Esophagus muscularis mucosa (tissue), 4 donors: ENCODE measurements at regions not wholly inside any gene's neighbourhood (a gene's known extent, or its start where the extent isn't known, plus 50 kb on each side); places are given as distances from the start of the nearest gene placed in this dataset.
A peak's percentile ranks its signal among the peaks of the same experiment; 100 is the strongest.

Experiments
- DNase-seq: peaks from one replicate; pipeline ENCODE4 v3.0.0-alpha.2; 2017; ENCODE audit errors: extremely low spot score
- H3K27ac ChIP-seq, 4 donors: fragments of 200-600 bp; sonication (generic); replicated peaks in 1 of 4; 1 replicate in 3 of 4; 2 replicates in 1 of 4; pipeline ENCODE4 v1.5.1; 2016 to 2019; ENCODE audit warnings: mild to moderate bottlenecking in 1 of 4
- H3K27me3 ChIP-seq, 4 donors: fragments of 200-600 bp; sonication (generic); one replicate each; pipeline versions ENCODE4 v1.5.1 to v1.6.0; 2016 to 2019
- H3K36me3 ChIP-seq, 4 donors: fragments of 200-600 bp; sonication (generic); one replicate each; pipeline ENCODE4 v1.5.1; 2016 to 2019
- H3K4me1 ChIP-seq, 4 donors: fragments of 200-600 bp; sonication (generic); one replicate each; pipeline ENCODE4 v1.5.1; 2016 to 2019
- H3K4me3 ChIP-seq, 4 donors: fragments of 200-600 bp; sonication (generic); 1 replicate in 2 of 4; 2 replicates in 2 of 4; pipeline ENCODE4 v1.5.1; 2016 to 2019; ENCODE audit warnings: mild to moderate bottlenecking in 4 of 4, moderate library complexity in 1 of 4
- H3K9me3 ChIP-seq, 4 donors: fragments of 200-600 bp; sonication (generic); 1 replicate in 3 of 4; 2 replicates in 1 of 4; pipeline ENCODE4 v1.5.1; 2016 to 2019
- CTCF ChIP-seq, 3 experiments: fragments of 200-600 bp in 2 of 3; fragments of 450-650 bp in 1 of 3; sonication (generic) in 2 of 3; IDR thresholded peaks; one replicate each; pipeline ENCODE4 v1.5.1; 2017 to 2019; ENCODE audit warnings: antibody characterized with exemption in 3 of 3, mild to moderate bottlenecking in 2 of 3, moderate library complexity in 1 of 3
- EP300 ChIP-seq: sonication (generic); formaldehyde crosslinking; IDR thresholded peaks from one replicate; pipeline ENCODE4 v1.6.1; 2017; ENCODE audit warnings: antibody characterized with exemption
- POLR2A ChIP-seq: fragments of 450-650 bp; IDR thresholded peaks from one replicate; pipeline ENCODE4 v1.6.1; 2017; ENCODE audit warnings: antibody characterized with exemption, moderate library complexity, mild to moderate bottlenecking, low read depth
- POLR2AphosphoS5 ChIP-seq, 2 donors: sonication (generic); formaldehyde crosslinking; IDR thresholded peaks; one replicate each; pipeline ENCODE4 v1.6.1; 2017; ENCODE audit warnings: antibody characterized with exemption in 2 of 2
- WGBS: methylation state at CpG from one replicate; pipeline ENCODE4 v1.1.5; 2018; 5-methylcytosine and 5-hydroxymethylcytosine counted together
- intact Hi-C: fragments of 100-400 bp; cut with DNase I; formaldehyde crosslinking; loops from one replicate; pipeline ENCODE4 v1.15.1; 2023

DNA sequence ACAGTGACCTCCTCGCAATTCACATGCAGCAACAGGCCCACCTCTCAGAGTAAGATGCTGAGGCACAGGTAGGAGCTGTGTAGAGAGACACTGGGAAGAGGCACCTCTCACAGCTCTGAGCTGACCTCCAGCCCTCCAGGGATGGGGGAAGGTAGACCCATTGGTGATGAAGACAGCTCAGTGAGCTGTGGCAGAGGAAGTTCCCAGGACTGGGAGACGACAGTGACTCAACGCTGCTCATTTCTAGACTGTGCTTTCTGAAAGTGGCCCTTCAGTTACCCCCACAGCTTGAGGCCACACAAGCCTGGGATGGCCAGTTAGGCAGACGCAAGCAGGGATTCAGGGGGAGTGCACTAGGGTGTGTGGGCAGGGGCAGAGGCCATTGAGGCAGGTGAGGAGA is 2073.2 kb downstream of the TP53TG3F start:
- TF ChIP-seq CTCF (IDR thresholded peaks at IDR 0.05) = no peak
- TF ChIP-seq EP300 = no peak
- TF ChIP-seq POLR2AphosphoS5 (IDR thresholded peaks at IDR 0.05) = no peak
- TF ChIP-seq POLR2A = no peak
- Histone ChIP-seq H3K27ac (no peak overlapping the region), H3K4me1 (no peaks in the 10 kb centered on the region), H3K9me3 (peaks cover 0 to 16% (median 0%) of the 10 kb centered on the region in 4 donors), H3K27me3 (peaks cover 0 to 4% (median 0%) of the 10 kb centered on the region in 4 donors), H3K4me3 (no peak overlapping the region), H3K36me3 (no peaks in the 10 kb centered on the region)
- intact Hi-C loops = no loop called here
- no peak for DNase-seq
- WGBS = 72% methylated on average over 3 of the region's 4 CpGs

DNA sequence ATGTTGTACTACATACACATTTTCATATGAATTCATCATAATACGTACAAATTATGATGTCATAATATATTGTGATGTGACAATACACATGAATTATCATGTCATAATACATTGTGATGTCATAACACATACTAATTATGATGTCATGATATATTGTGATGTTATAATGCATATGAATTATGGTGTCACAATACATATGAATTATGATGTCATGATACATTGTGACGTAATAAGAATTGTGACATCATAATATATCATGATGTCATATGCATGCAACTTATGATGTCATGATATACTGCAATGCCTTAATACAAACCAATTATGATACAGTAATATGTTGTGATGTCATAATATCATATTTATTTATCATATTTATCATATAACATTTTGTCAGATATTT is 2074.3 kb downstream of the TP53TG3F start:
- no peak overlapping the region for H3K27ac ChIP-seq
- WGBS = 59% methylated on average over 2 of the region's 2 CpGs
- H3K4me3 ChIP-seq = no peak overlapping the region
- no peak for DNase-seq
- H3K27me3 ChIP-seq = peaks cover 0 to 4% (median 0%) of the 10 kb centered on the region in 4 donors
- H3K4me1 ChIP-seq = no peaks in the 10 kb centered on the region
- TF ChIP-seq POLR2AphosphoS5 (IDR thresholded peaks at IDR 0.05) = no peak
- no peak for TF ChIP-seq CTCF (IDR thresholded peaks at IDR 0.05)
- TF ChIP-seq EP300 = no peak
- no peak for TF ChIP-seq POLR2A
- no peaks in the 10 kb centered on the region for H3K36me3 ChIP-seq
- H3K9me3 ChIP-seq = peaks cover 0 to 16% (median 0%) of the 10 kb centered on the region in 4 donors
- intact Hi-C loops = no loop called here

- TF ChIP-seq EP300 = no peak
- TF ChIP-seq POLR2A = no peak
- TF ChIP-seq POLR2AphosphoS5 (IDR thresholded peaks at IDR 0.05) = no peak
- no peak for TF ChIP-seq CTCF (IDR thresholded peaks at IDR 0.05)
- Histone ChIP-seq H3K4me1 (no peaks in the 10 kb centered on the region), H3K36me3 (no peaks in the 10 kb centered on the region), H3K27ac (no peak overlapping the region), H3K27me3 (peaks cover 0 to 11% (median 0%) of the 10 kb centered on the region in 4 donors), H3K9me3 (peaks cover 0 to 6% (median 0%) of the 10 kb centered on the region in 4 donors), H3K4me3 (no peak overlapping the region)
- intact Hi-C loops = no loop called here
- DNase-seq = no peak
- WGBS = 81% methylated on average over 27 of the region's 27 CpGs
Measured at GRCh38 chr16:35543486-35543885, 2084.1 kb downstream of the TP53TG3F start.

- Histone ChIP-seq H3K27me3 (peaks cover 0 to 8% (median 0%) of the 10 kb centered on the region in 4 donors), H3K4me3 (no peak overlapping the region), H3K27ac (no peak overlapping the region), H3K36me3 (no peaks in the 10 kb centered on the region), H3K9me3 (peaks cover 0 to 6% (median 0%) of the 10 kb centered on the region in 4 donors), H3K4me1 (no peaks in the 10 kb centered on the region)
- intact Hi-C loops = no loop called here
- DNase-seq = no peak
- 55% methylated on average over 16 of the region's 31 CpGs for WGBS
- TF ChIP-seq EP300 (no peak), POLR2A (no peak), POLR2AphosphoS5 (IDR thresholded peaks at IDR 0.05) (no peak), CTCF (IDR thresholded peaks at IDR 0.05) (no peak)
Measured at GRCh38 chr16:35552763-35553162, 2093.4 kb downstream of the TP53TG3F start.

DNA sequence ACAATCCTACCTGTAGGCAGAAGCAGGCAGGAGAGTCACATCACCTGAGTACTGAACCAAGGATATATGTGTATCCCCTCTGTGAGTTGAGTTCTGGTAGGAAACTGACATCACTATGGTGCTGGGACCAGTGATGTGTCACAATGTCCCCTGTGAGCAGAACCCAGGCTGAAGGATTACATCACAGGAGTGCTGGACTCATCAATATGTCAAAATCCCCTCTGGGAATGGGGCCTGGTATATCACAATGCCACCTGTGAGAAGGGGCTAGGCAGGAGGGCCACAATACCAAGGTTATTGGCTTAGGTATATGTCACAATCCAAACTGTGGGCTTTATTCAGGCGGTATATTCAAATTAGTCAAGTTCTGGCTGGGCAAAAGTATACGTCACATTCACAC is 2098.3 kb downstream of the TP53TG3F start:
- intact Hi-C loops = no loop called here

More for the DNA sequence above, 2098.3 kb downstream of the TP53TG3F start:
- H3K9me3 ChIP-seq = peaks cover 0 to 4% (median 0%) of the 10 kb centered on the region in 4 donors
- H3K27me3 ChIP-seq = peaks cover 0 to 4% (median 0%) of the 10 kb centered on the region in 4 donors
- no peak for TF ChIP-seq POLR2AphosphoS5 (IDR thresholded peaks at IDR 0.05)
- TF ChIP-seq EP300 = no peak
- no peak for TF ChIP-seq POLR2A
- TF ChIP-seq CTCF (IDR thresholded peaks at IDR 0.05) = no peak
- no peak overlapping the region for H3K4me3 ChIP-seq
- no peak overlapping the region for H3K27ac ChIP-seq
- no peaks in the 10 kb centered on the region for H3K36me3 ChIP-seq
- DNase-seq = peak; percentile 79
- WGBS = 61% methylated on average over 2 of the region's 2 CpGs
- H3K4me1 ChIP-seq = no peaks in the 10 kb centered on the region
